Ovary (tissue), 7 donors: ENCODE measurements at regions not wholly inside any gene's neighbourhood (a gene's known extent, or its start where the extent isn't known, plus 50 kb on each side); places are given as distances from the start of the nearest gene placed in this dataset.

Source experiments
- DNase-seq, 5 donors: peaks; one replicate each; pipeline ENCODE4 v3.0.0-alpha.2; 2019 to 2020
- H3K27ac ChIP-seq, 2 donors: fragments of 200-600 bp; one replicate each; pipeline versions ENCODE4 v1.5.1 to v1.8.0; 2019 to 2022
- H3K27me3 ChIP-seq: fragments of 200-600 bp; one replicate; pipeline ENCODE4 v1.8.0; 2022
- H3K36me3 ChIP-seq: fragments of 200-600 bp; sonication (generic); one replicate; pipeline ENCODE4 v1.5.1; 2019
- H3K4me1 ChIP-seq: one replicate; pipeline ENCODE4 v1.8.1; 2013; ENCODE audit warnings: mild to moderate bottlenecking, moderate library complexity; ENCODE audit not compliant: insufficient read depth
- H3K4me3 ChIP-seq: fragments of 200-600 bp; sonication (generic); one replicate; pipeline ENCODE4 v1.5.1; 2017
- H3K9me3 ChIP-seq, 2 donors: fragments of 200-600 bp in 1 of 2; sonication (generic) in 1 of 2; one replicate each; pipeline versions ENCODE4 v1.5.1 to v1.8.1; 2013 to 2019; ENCODE audit warnings: mild to moderate bottlenecking in 1 of 2, moderate library complexity in 1 of 2
- EP300 ChIP-seq: sonication (generic); formaldehyde crosslinking; IDR thresholded peaks from one replicate; pipeline ENCODE4 v1.6.1; 2017; ENCODE audit warnings: antibody characterized with exemption
- POLR2A ChIP-seq: fragments of 450-650 bp; IDR thresholded peaks from one replicate; pipeline ENCODE4 v1.6.1; 2017; ENCODE audit warnings: antibody characterized with exemption, mild to moderate bottlenecking, moderate library complexity
- WGBS, 3 donors: extraction: QIAGEN DNeasy Blood & Tissue Kit in 1 of 3; methylation state at CpG; one replicate each; pipeline versions ENCODE4 v1.1.5 to v1.1.7; 2013 to 2017; 5-methylcytosine and 5-hydroxymethylcytosine counted together
- intact Hi-C, 4 donors: fragments of 100-400 bp; cut with DNase I; formaldehyde crosslinking; loops; one replicate each; pipeline versions ENCODE4 v1.11.0 to v1.15.1; 2022 to 2023
- TF ChIP-seq, protein P1 (sequence below), 3 donors: fragments of 450-650 bp in 2 of 3; fragments of 200-600 bp in 1 of 3; IDR thresholded peaks; one replicate each; pipeline versions ENCODE4 v1.5.1 to v1.8.0; 2016 to 2022; ENCODE audit warnings: antibody characterized with exemption in 3 of 3, mild to moderate bottlenecking in 1 of 3
- donor health status: DM: no; HTN: no; CAD: no; lungs with moderate emphysema.
- donor health status: DM: no; HTN: no; CAD: no.
- donor health status: Bipolar disorder and iron deficiency.
- donor health status: DM: no; HTN: no; CAD: no.
- donor health status: DM: yes; HTN: yes; CAD: no.

DNA sequence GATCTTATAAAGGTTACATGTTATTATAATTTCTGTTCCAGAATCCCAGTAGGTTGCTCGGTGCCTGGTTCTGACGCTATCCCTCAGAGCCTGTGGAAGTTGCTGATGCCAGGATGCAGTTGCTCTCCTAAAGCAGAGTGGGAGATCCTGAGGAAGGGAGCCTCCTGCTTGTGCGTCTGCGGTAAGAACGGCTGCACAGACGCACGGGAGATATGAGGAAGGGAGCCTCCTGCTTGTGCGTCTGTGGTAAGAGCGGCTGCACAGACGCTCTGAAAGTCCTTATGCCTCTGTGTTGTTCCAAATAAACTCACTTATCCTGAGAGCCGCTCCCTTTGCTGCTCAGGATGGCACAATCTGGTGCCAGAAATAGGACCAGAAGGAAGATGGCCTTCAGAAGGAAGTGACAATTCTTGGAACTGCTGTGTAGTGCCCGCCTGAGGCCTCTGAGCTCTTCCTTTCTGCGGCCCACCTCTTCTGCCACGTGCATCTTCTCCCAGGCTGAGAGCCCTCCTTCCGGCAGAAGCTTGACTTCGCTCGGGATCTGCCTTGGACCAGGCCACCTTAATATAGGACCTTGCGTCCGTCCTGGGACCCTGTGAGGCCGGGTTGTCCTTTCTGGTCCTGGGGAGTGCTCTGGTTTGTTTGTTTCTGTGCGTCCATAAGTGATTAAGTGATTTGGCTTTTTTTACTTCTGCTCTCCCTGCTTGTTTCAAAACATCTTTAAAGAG is 89.5 kb downstream of the RTP5 start:
- TF ChIP-seq, protein P1, sequence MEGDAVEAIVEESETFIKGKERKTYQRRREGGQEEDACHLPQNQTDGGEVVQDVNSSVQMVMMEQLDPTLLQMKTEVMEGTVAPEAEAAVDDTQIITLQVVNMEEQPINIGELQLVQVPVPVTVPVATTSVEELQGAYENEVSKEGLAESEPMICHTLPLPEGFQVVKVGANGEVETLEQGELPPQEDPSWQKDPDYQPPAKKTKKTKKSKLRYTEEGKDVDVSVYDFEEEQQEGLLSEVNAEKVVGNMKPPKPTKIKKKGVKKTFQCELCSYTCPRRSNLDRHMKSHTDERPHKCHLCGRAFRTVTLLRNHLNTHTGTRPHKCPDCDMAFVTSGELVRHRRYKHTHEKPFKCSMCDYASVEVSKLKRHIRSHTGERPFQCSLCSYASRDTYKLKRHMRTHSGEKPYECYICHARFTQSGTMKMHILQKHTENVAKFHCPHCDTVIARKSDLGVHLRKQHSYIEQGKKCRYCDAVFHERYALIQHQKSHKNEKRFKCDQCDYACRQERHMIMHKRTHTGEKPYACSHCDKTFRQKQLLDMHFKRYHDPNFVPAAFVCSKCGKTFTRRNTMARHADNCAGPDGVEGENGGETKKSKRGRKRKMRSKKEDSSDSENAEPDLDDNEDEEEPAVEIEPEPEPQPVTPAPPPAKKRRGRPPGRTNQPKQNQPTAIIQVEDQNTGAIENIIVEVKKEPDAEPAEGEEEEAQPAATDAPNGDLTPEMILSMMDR (IDR thresholded peaks at IDR 0.05): no peak
- TF ChIP-seq EP300: no peak
- TF ChIP-seq POLR2A: no peak
- Histone ChIP-seq H3K36me3 (no peaks in the 10 kb centered on the region), H3K9me3 (no peaks in the 10 kb centered on the region), H3K4me1 (no peaks in the 10 kb centered on the region), H3K27ac (no peak overlapping the region), H3K4me3 (no peak overlapping the region), H3K27me3 (no peaks in the 10 kb centered on the region)
- 87 to 91% (median 89%) methylated on average over 21 of the region's 21 CpGs for WGBS, 3 donors
- DNase-seq: no peak
- intact Hi-C loops: no loop called here

DNA sequence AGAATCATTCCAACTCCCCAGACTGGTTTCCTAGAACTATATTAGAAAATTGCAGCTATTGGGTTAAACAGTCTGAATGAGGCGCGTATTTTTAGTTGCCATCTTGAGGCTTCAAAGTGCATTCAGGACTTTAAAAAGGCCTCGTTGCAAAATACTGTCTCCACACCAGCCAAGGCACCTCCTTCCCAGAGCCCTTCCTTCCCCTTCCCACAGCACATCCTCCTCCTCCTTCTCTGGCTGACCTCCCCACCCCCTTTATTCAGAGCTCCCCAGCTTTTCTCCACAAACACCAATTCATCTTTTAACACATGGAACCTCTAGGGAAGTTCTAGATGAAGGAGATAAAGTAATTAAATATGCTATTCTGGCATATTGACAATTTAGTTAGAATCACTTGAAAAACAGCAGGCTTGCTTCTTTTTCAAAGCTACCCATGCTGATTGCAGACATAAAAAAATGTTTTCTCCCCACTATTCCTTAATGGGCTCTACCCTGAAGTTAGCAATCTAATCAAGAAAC is 90.3 kb downstream of the RTP5 start:
- DNase-seq: no peak
- no peak overlapping the region for H3K27ac ChIP-seq

DNA sequence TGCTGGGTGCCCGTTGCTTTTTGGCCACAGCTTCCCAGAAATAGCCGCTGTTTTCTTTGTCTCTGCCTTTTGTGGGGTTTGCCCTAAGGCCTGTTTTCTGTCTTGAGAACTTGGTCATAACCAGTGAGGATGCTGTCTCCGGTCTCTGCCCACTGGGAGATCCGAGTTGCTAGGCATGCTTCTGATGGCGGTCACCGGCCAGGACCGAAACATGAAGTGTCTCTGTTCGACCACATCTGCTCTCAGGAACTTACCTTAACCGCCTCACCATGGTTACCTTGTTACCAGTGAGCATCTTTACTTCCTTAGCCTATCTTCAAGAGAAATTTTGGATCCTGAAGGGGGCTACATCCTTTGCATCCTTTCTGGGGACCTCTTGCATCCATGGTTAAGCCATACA is 91.9 kb downstream of the RTP5 start:
- TF ChIP-seq, protein P1 (IDR thresholded peaks at IDR 0.05): no peak
- TF ChIP-seq EP300 (no peak), POLR2A (no peak)
- no peaks in the 10 kb centered on the region for H3K4me1 ChIP-seq
- no peaks in the 10 kb centered on the region for H3K9me3 ChIP-seq
- no peaks in the 10 kb centered on the region for H3K27me3 ChIP-seq
- no peak overlapping the region for H3K4me3 ChIP-seq
- intact Hi-C loops: no loop called here
- H3K27ac ChIP-seq: no peak overlapping the region
- WGBS, 3 donors: 97 to 98% (median 97%) methylated on average over 9 of the region's 9 CpGs
- DNase-seq: no peak
- no peaks in the 10 kb centered on the region for H3K36me3 ChIP-seq

More for the DNA sequence above, 90.3 kb downstream of the RTP5 start:
- Histone ChIP-seq H3K4me1 (no peaks in the 10 kb centered on the region), H3K27me3 (no peaks in the 10 kb centered on the region), H3K36me3 (no peaks in the 10 kb centered on the region), H3K4me3 (no peak overlapping the region), H3K9me3 (no peaks in the 10 kb centered on the region)
- intact Hi-C loops: no loop called here
- 50 to 54% (median 52%) methylated on average over 3 of the region's 3 CpGs for WGBS, 3 donors
- TF ChIP-seq POLR2A: no peak
- TF ChIP-seq EP300: no peak
- TF ChIP-seq, protein P1 (IDR thresholded peaks at IDR 0.05): no peak

DNA sequence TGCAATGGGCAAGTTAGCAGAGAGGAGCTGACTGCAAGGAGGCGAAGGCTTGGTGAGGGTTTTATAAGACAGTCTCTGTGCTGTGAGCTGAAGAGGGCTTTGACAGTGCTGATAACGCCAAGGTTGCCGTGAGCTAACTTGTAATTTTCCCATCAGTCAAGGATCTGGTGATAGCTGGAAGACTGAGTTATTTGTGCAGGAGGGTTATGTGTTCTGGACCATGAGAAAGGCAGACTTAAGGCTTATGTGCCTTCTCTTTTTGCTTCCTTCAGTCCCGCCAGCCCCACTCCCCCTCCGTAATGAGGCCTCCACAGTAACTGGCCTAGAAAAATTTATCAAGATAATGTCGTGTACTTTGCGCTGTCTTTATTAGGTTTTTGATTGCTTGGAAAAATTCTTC is 94.6 kb downstream of the RTP5 start:
- intact Hi-C loops: no loop called here
- TF ChIP-seq POLR2A (no peak), EP300 (no peak)
- TF ChIP-seq, protein P1 (IDR thresholded peaks at IDR 0.05): no peak
- Histone ChIP-seq H3K27ac (no peak overlapping the region), H3K4me1 (no peaks in the 10 kb centered on the region), H3K9me3 (no peaks in the 10 kb centered on the region), H3K4me3 (no peak overlapping the region), H3K27me3 (no peaks in the 10 kb centered on the region), H3K36me3 (no peaks in the 10 kb centered on the region)
- WGBS, 3 donors: 88 to 90% (median 90%) methylated on average over 7 of the region's 7 CpGs
- DNase-seq: no peak
